ENCODE measurements at regions not wholly inside any gene's neighbourhood (a gene's known extent, or its start where the extent isn't known, plus 50 kb on each side); places are given as distances from the start of the nearest gene placed in this dataset.

GRCh38 chr1:81071072-81071858 is 729.5 kb upstream of the ADGRL2 start (continued):
- TF ChIP-seq RAD21 (IDR thresholded peaks at IDR 0.05 in 1 of 2, conservative IDR thresholded peaks at IDR 0.05 in 1 of 2; ENCODE audit: low read depth in 2 of 2, low read length in 2 of 2), result no peak
- no peak for TF ChIP-seq SP1 (IDR thresholded peaks at IDR 0.05; ENCODE audit: low read depth, low read length)
- TF ChIP-seq FOSL1 (IDR thresholded peaks at IDR 0.05; ENCODE audit: insufficient read depth, low read depth, low read length), result no peak
- no peak for TF ChIP-seq RFX5 (IDR thresholded peaks at IDR 0.05; ENCODE audit: borderline replicate concordance, low read depth, low read length)
- TF ChIP-seq ATF3 (IDR thresholded peaks at IDR 0.05; ENCODE audit: insufficient read depth, low read depth, low read length), result no peak

Measured in H1 (cell line).